SU-DHL-6 (cell line): ENCODE measurements at regions not wholly inside any gene's neighbourhood (a gene's known extent, or its start where the extent isn't known, plus 50 kb on each side); places are given as distances from the start of the nearest gene placed in this dataset.

Source experiments
- EZH2phosphoT487 ChIP-seq: fragments of 200-600 bp; sonication (generic), shearing (Covaris generic); conservative IDR thresholded peaks from 2 replicates; pipeline ENCODE4 v1.6.1; 2018; ENCODE audit warnings: mild to moderate bottlenecking, antibody characterized with exemption, low read length, moderate library complexity, mixed read lengths
- TF ChIP-seq, protein P1 (sequence below): fragments of 200-600 bp; sonication (generic); IDR thresholded peaks from one replicate; pipeline ENCODE4 v1.5.1; 2017; ENCODE audit warnings: antibody characterized with exemption, mild to moderate bottlenecking, low read length, moderate library complexity; ENCODE audit not compliant: insufficient read depth, poor library complexity, severe bottlenecking

DNA sequence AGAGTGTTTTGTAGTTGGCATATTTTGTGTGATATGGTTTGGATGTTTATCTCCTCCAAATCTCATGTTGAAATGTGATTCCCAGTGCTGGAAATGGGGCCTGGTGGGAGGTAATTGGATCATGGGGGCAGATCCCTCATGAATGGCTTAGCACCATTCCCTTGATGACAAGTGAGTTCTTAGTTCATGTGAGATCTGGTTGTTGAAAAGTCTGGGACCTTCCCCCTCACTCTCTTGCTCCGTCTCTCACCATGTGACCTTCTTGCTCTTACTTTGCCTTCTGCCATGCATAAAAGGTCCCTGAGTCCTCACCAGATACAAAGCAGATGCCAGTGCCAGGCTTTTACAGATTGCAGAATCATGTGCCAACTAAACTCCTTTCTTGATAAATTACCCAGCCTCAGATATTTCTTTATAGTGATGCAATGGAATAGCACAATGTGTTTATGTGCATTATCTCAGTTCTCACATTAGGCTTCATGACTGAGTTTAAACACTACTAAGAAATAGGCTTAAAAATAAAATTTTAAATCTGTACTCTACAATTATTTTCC lies 1348.8 kb downstream of the STIM2 start:
- TF ChIP-seq, protein P1, sequence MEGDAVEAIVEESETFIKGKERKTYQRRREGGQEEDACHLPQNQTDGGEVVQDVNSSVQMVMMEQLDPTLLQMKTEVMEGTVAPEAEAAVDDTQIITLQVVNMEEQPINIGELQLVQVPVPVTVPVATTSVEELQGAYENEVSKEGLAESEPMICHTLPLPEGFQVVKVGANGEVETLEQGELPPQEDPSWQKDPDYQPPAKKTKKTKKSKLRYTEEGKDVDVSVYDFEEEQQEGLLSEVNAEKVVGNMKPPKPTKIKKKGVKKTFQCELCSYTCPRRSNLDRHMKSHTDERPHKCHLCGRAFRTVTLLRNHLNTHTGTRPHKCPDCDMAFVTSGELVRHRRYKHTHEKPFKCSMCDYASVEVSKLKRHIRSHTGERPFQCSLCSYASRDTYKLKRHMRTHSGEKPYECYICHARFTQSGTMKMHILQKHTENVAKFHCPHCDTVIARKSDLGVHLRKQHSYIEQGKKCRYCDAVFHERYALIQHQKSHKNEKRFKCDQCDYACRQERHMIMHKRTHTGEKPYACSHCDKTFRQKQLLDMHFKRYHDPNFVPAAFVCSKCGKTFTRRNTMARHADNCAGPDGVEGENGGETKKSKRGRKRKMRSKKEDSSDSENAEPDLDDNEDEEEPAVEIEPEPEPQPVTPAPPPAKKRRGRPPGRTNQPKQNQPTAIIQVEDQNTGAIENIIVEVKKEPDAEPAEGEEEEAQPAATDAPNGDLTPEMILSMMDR, result no peak
- no peak for TF ChIP-seq EZH2phosphoT487
